H9 (cell line): ENCODE measurements at regions not wholly inside any gene's neighbourhood (a gene's known extent, or its start where the extent isn't known, plus 50 kb on each side); places are given as distances from the start of the nearest gene placed in this dataset.

Experiments used
- DNase-seq: peaks from one replicate; pipeline ENCODE4 v3.0.0-alpha.2; 2017
- H2AFZ ChIP-seq: one replicate; pipeline ENCODE4 v1.6.1; 2013; ENCODE audit warnings: mild to moderate bottlenecking, low read length, control low read depth, moderate library complexity
- H2AK5ac ChIP-seq: 2 replicates; pipeline ENCODE4 v1.6.1; 2013; ENCODE audit warnings: low read length, control low read depth, mixed read lengths; ENCODE audit not compliant: insufficient read length
- H2BK120ac ChIP-seq: one replicate; pipeline ENCODE4 v1.6.1; 2013; ENCODE audit warnings: low read depth, mild to moderate bottlenecking, low read length, control low read depth, inconsistent platforms; ENCODE audit not compliant: poor library complexity, severe bottlenecking
- H2BK12ac ChIP-seq: 2 replicates; pipeline ENCODE4 v1.6.1; 2013; ENCODE audit warnings: low read length, control low read depth, mixed read lengths, low read depth; ENCODE audit not compliant: insufficient read length
- H2BK15ac ChIP-seq: 2 replicates; pipeline ENCODE4 v1.6.1; 2013; ENCODE audit warnings: low read depth, low read length, control low read depth
- H2BK20ac ChIP-seq: one replicate; pipeline ENCODE4 v1.6.1; 2013; ENCODE audit warnings: low read depth, mild to moderate bottlenecking, low read length, control low read depth, inconsistent platforms; ENCODE audit not compliant: poor library complexity, severe bottlenecking
- H2BK5ac ChIP-seq: 2 replicates; pipeline ENCODE4 v1.6.1; 2013; ENCODE audit warnings: low read length, control low read depth, mixed read lengths; ENCODE audit not compliant: insufficient read length
- H3K14ac ChIP-seq: 2 replicates; pipeline ENCODE4 v1.6.1; 2013; ENCODE audit warnings: low read length, control low read depth; ENCODE audit not compliant: insufficient read depth
- H3K18ac ChIP-seq: 2 replicates; pipeline ENCODE4 v1.6.1; 2013; ENCODE audit warnings: low read depth, mild to moderate bottlenecking, mixed read lengths, low read length, control low read depth; ENCODE audit not compliant: insufficient read length
- H3K23ac ChIP-seq: 2 replicates; pipeline ENCODE4 v1.6.1; 2013; ENCODE audit warnings: low read length, control low read depth, mixed read lengths, low read depth; ENCODE audit not compliant: insufficient read length
- H3K23me2 ChIP-seq: 2 replicates; pipeline ENCODE4 v1.6.1; 2013; ENCODE audit warnings: low read depth, mild to moderate bottlenecking, mixed read lengths, low read length, control low read depth; ENCODE audit not compliant: insufficient read length, poor library complexity, severe bottlenecking
- H3K27ac ChIP-seq: 2 replicates; pipeline ENCODE4 v1.5.1; 2013; ENCODE audit warnings: low read length, control low read depth, mixed read lengths, low read depth; ENCODE audit not compliant: insufficient read length
- H3K27me3 ChIP-seq: 2 replicates; pipeline ENCODE4 v1.6.1; 2013; ENCODE audit warnings: low read length, control low read depth, inconsistent platforms; ENCODE audit not compliant: insufficient read depth
- H3K4ac ChIP-seq: 2 replicates; pipeline ENCODE4 v1.6.1; 2013; ENCODE audit warnings: low read depth, mild to moderate bottlenecking, control low read depth, inconsistent platforms, low read length, moderate library complexity
- H3K4me1 ChIP-seq: 2 replicates; pipeline ENCODE4 v1.6.1; 2013; ENCODE audit warnings: low read length, control low read depth, inconsistent platforms; ENCODE audit not compliant: insufficient read depth
- H3K4me2 ChIP-seq: 2 replicates; pipeline ENCODE4 v1.6.1; 2013; ENCODE audit warnings: low read length, control low read depth, mixed read lengths; ENCODE audit not compliant: insufficient read length, insufficient read depth
- H3K56ac ChIP-seq: 2 replicates; pipeline ENCODE4 v1.6.1; 2013; ENCODE audit warnings: low read depth, mild to moderate bottlenecking, mixed read lengths, low read length, control low read depth; ENCODE audit not compliant: insufficient read length
- H3K79me1 ChIP-seq: 2 replicates; pipeline ENCODE4 v1.6.1; 2013; ENCODE audit warnings: low read depth, mild to moderate bottlenecking, moderate library complexity, low read length, control low read depth, inconsistent platforms; ENCODE audit not compliant: insufficient read depth, poor library complexity, severe bottlenecking
- H3K79me2 ChIP-seq: 2 replicates; pipeline ENCODE4 v1.6.1; 2013; ENCODE audit warnings: low read length, control low read depth, inconsistent platforms; ENCODE audit not compliant: insufficient read depth
- H3K9ac ChIP-seq: 2 replicates; pipeline ENCODE4 v1.6.1; 2013; ENCODE audit warnings: low read length, control low read depth, mixed read lengths; ENCODE audit not compliant: insufficient read length; ENCODE audit errors: extremely low read depth
- H3K9me3 ChIP-seq: one replicate; pipeline ENCODE4 v1.6.1; 2013; ENCODE audit warnings: low read depth, low read length, inconsistent platforms; ENCODE audit not compliant: control insufficient read depth
- H3T11ph ChIP-seq: one replicate; pipeline ENCODE4 v1.6.1; 2013; ENCODE audit warnings: mild to moderate bottlenecking, low read length, control low read depth, inconsistent platforms
- H4K20me1 ChIP-seq: one replicate; pipeline ENCODE4 v1.6.1; 2013; ENCODE audit not compliant: control insufficient read depth, insufficient read length, insufficient read depth
- H4K5ac ChIP-seq: 2 replicates; pipeline ENCODE4 v1.6.1; 2013; ENCODE audit warnings: low read depth, mild to moderate bottlenecking, mixed read lengths, low read length, control low read depth; ENCODE audit not compliant: insufficient read length
- H4K8ac ChIP-seq: replicated peaks from 2 replicates; pipeline ENCODE4 v1.6.1; 2013; ENCODE audit warnings: low read length, control low read depth, mixed read lengths, low read depth; ENCODE audit not compliant: insufficient read length
- H4K91ac ChIP-seq: 2 replicates; pipeline ENCODE4 v1.6.1; 2013; ENCODE audit warnings: low read depth, mild to moderate bottlenecking, moderate library complexity, mixed read lengths, low read length, control low read depth; ENCODE audit not compliant: insufficient read length
- H3K27ac Mint-ChIP-seq, 3 experiments: 2 replicates in 2 of 3; 3 replicates in 1 of 3; pipeline ENCODE4 v1.8.0; 2020 to 2021; ENCODE audit warnings: mixed read lengths in 3 of 3, mild to moderate bottlenecking in 1 of 3, moderate library complexity in 1 of 3
- H3K27me3 Mint-ChIP-seq: 2 replicates; pipeline ENCODE4 v1.8.0; 2021; ENCODE audit warnings: low read depth, mild to moderate bottlenecking, moderate library complexity, mixed read lengths
- H3K36me3 Mint-ChIP-seq, 3 experiments: 2 replicates in 2 of 3; 3 replicates in 1 of 3; pipeline ENCODE4 v1.8.0; 2020 to 2021; ENCODE audit warnings: low read depth in 3 of 3, mixed read lengths in 3 of 3; ENCODE audit not compliant: insufficient read depth in 1 of 3
- H3K4me1 Mint-ChIP-seq, 2 experiments: 2 replicates each; pipeline ENCODE4 v1.8.0; 2020; ENCODE audit warnings: mixed read lengths in 2 of 2
- H3K4me3 Mint-ChIP-seq, 2 experiments: 2 replicates in 1 of 2; 3 replicates in 1 of 2; pipeline ENCODE4 v1.8.0; 2020 to 2021; ENCODE audit warnings: mild to moderate bottlenecking in 2 of 2, mixed read lengths in 2 of 2, moderate library complexity in 1 of 2
- H3K9me3 Mint-ChIP-seq, 2 experiments: 2 replicates in 1 of 2; 3 replicates in 1 of 2; pipeline ENCODE4 v1.8.0; 2020; ENCODE audit warnings: mild to moderate bottlenecking in 2 of 2, mixed read lengths in 2 of 2, moderate library complexity in 1 of 2
- WGBS: extraction: QIAGEN DNeasy Blood & Tissue Kit; methylation state at CpG from one replicate; pipeline ENCODE4 v1.1.7; 2013; ENCODE audit warnings: missing lambda C conversion rate, low lambda C conversion rate, mixed read lengths; ENCODE audit not compliant: insufficient read length; ENCODE audit errors: extremely low coverage; 5-methylcytosine and 5-hydroxymethylcytosine counted together
- TF ChIP-seq, protein P1 (sequence below): fragments of 200-600 bp; sonication (generic); conservative IDR thresholded peaks from 3 replicates; pipeline ENCODE4 v1.8.0; 2021; ENCODE audit warnings: antibody characterized with exemption, mild to moderate bottlenecking

DNA sequence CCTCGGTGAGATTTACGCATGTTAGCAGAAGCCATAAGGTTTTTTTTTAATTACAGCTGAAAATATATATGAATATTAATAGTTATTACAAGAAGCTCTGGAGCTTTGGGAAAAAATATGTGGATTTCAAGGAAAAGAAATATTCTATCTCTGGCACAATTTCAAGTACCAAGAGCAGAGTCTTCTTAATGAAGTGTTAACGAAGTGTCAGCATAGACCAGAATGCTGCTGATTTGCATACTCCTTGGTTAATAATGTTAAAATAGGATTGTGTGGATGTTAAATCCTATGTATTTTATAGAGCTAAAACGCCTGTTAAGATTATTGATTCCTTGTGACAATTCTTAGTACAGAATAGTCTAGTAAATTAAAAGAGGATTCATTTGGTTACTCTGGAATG, 57.0 kb upstream of the FAT3 start:
- Histone ChIP-seq H3K9me3 (peaks cover 8% of the 10 kb centered on the region), H3K79me2 (no peaks in the 10 kb centered on the region), H3K56ac (no peak overlapping the region), H2BK15ac (no peak overlapping the region), H3T11ph (no peak overlapping the region), H3K4ac (no peak overlapping the region), H3K4me1 (no peaks in the 10 kb centered on the region), H3K14ac (no peak overlapping the region), H3K9ac (no peak overlapping the region), H3K27me3 (no peaks in the 10 kb centered on the region), H3K4me2 (no peak overlapping the region), H4K5ac (no peak overlapping the region), H2BK5ac (no peak overlapping the region), H3K79me1 (no peaks in the 10 kb centered on the region), H2BK20ac (no peak overlapping the region), H3K23me2 (no peaks in the 10 kb centered on the region), H2BK12ac (no peak overlapping the region), H4K91ac (no peak overlapping the region), H2AK5ac (no peak overlapping the region), H2BK120ac (no peak overlapping the region), H3K18ac (no peak overlapping the region), H4K20me1 (no peaks in the 10 kb centered on the region), H4K8ac (no peak overlapping the region), H3K23ac (no peak overlapping the region), H3K27ac (no peak overlapping the region), H2AFZ (no peak overlapping the region)
- H3K36me3 Mint-ChIP-seq: peaks cover 9 to 17% (median 12%) of the 10 kb centered on the region in 3 experiments
- H3K9me3 Mint-ChIP-seq: peaks cover 16 to 18% of the 10 kb centered on the region in 2 experiments
- H3K27ac Mint-ChIP-seq: no peak overlapping the region
- no peak for DNase-seq
- H3K4me3 Mint-ChIP-seq: no peak overlapping the region
- H3K4me1 Mint-ChIP-seq: peaks cover 0 to 3% of the 10 kb centered on the region in 2 experiments; a peak in 1 of 4 replicates
- H3K27me3 Mint-ChIP-seq: no peaks in the 10 kb centered on the region; the same call in none of the 2 replicates
- WGBS: no CpG with 5 or more reads among the region's 4 CpGs
- TF ChIP-seq, protein P1, sequence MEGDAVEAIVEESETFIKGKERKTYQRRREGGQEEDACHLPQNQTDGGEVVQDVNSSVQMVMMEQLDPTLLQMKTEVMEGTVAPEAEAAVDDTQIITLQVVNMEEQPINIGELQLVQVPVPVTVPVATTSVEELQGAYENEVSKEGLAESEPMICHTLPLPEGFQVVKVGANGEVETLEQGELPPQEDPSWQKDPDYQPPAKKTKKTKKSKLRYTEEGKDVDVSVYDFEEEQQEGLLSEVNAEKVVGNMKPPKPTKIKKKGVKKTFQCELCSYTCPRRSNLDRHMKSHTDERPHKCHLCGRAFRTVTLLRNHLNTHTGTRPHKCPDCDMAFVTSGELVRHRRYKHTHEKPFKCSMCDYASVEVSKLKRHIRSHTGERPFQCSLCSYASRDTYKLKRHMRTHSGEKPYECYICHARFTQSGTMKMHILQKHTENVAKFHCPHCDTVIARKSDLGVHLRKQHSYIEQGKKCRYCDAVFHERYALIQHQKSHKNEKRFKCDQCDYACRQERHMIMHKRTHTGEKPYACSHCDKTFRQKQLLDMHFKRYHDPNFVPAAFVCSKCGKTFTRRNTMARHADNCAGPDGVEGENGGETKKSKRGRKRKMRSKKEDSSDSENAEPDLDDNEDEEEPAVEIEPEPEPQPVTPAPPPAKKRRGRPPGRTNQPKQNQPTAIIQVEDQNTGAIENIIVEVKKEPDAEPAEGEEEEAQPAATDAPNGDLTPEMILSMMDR: no peak
